Body of pancreas (tissue), 4 donors: ENCODE measurements at regions not wholly inside any gene's neighbourhood (a gene's known extent, or its start where the extent isn't known, plus 50 kb on each side); places are given as distances from the start of the nearest gene placed in this dataset.

Experiments used
- CTCF ChIP-seq, 7 experiments: fragments of 450-650 bp in 4 of 7; fragments of 200-600 bp in 3 of 7; sonication (generic) in 3 of 7; IDR thresholded peaks; one replicate each; pipeline ENCODE4 v1.5.1; 2016 to 2019; ENCODE audit warnings: antibody characterized with exemption in 7 of 7
- POLR2A ChIP-seq, 3 donors: fragments of 450-650 bp; IDR thresholded peaks; one replicate each; pipeline ENCODE4 v1.6.1; 2016; ENCODE audit warnings: antibody characterized with exemption in 3 of 3, mild to moderate bottlenecking in 2 of 3

- TF ChIP-seq CTCF (IDR thresholded peaks at IDR 0.05) (no peak), POLR2A (IDR thresholded peaks at IDR 0.05) (no peak)
These were observed 333.1 kb downstream of the FOXL1 start for GRCh38 chr16:86911437-86911958.
